SK-N-DZ (cell line): ENCODE measurements at regions not wholly inside any gene's neighbourhood (a gene's known extent, or its start where the extent isn't known, plus 50 kb on each side); places are given as distances from the start of the nearest gene placed in this dataset.

Experiments used
- DNase-seq: peaks from one replicate; pipeline ENCODE4 v3.0.0-alpha.2; 2015; ENCODE audit warnings: low spot score

GRCh38 chr4:3852309-3852708 lies 86.1 kb downstream of the ADRA2C start:
- DNase-seq, result no peak

GRCh38 chr4:3852711-3853110 lies 86.5 kb downstream of the ADRA2C start:
- no peak for DNase-seq

- no peak for DNase-seq
Observed at GRCh38 chr4:3853388-3854035, 87.3 kb downstream of the ADRA2C start.

GRCh38 chr4:3854661-3855060 lies 88.5 kb downstream of the ADRA2C start:
- DNase-seq, result no peak

- no peak for DNase-seq
Observed at GRCh38 chr4:3855646-3856045, 89.5 kb downstream of the ADRA2C start.

- no peak for DNase-seq
Observed at GRCh38 chr4:3856604-3857204, 90.5 kb downstream of the ADRA2C start.

GRCh38 chr4:3857269-3857926 lies 91.2 kb downstream of the ADRA2C start:
- no peak for DNase-seq

- no peak for DNase-seq
Observed at GRCh38 chr4:3858046-3858730, 92.0 kb downstream of the ADRA2C start.

GRCh38 chr4:3858765-3859388 lies 92.7 kb downstream of the ADRA2C start:
- DNase-seq, result no peak

GRCh38 chr4:3859571-3859970 lies 93.4 kb downstream of the ADRA2C start:
- no peak for DNase-seq

- DNase-seq, result no peak
Observed at GRCh38 chr4:3860061-3860912, 94.1 kb downstream of the ADRA2C start.

- no peak for DNase-seq
Observed at GRCh38 chr4:3860913-3861636, 94.9 kb downstream of the ADRA2C start.

GRCh38 chr4:3861720-3862639 lies 95.8 kb downstream of the ADRA2C start:
- no peak for DNase-seq

GRCh38 chr4:3862640-3863420 lies 96.6 kb downstream of the ADRA2C start:
- DNase-seq, result no peak

- DNase-seq, result no peak
Observed at GRCh38 chr4:3863841-3864741, 97.9 kb downstream of the ADRA2C start.

GRCh38 chr4:3864742-3865721 lies 98.8 kb downstream of the ADRA2C start:
- no peak for DNase-seq
